Uterus (tissue), 2 donors: ENCODE measurements at regions not wholly inside any gene's neighbourhood (a gene's known extent, or its start where the extent isn't known, plus 50 kb on each side); places are given as distances from the start of the nearest gene placed in this dataset.

Source experiments
- CTCF ChIP-seq, 4 experiments: fragments of 200-600 bp in 2 of 4; fragments of 450-650 bp in 2 of 4; sonication (generic) in 2 of 4; IDR thresholded peaks; one replicate each; pipeline ENCODE4 v1.5.1; 2016 to 2019; ENCODE audit warnings: antibody characterized with exemption in 4 of 4, mild to moderate bottlenecking in 2 of 4, moderate library complexity in 1 of 4
- POLR2A ChIP-seq, 2 donors: fragments of 450-650 bp; IDR thresholded peaks; one replicate each; pipeline ENCODE4 v1.6.1; 2016; ENCODE audit warnings: antibody characterized with exemption in 2 of 2, mild to moderate bottlenecking in 1 of 2, moderate library complexity in 1 of 2

- TF ChIP-seq CTCF (IDR thresholded peaks at IDR 0.05) (no peak), POLR2A (IDR thresholded peaks at IDR 0.05) (no peak)
These were observed 700.8 kb downstream of the SI start for GRCh38 chr3:164377466-164377865.
